ENCODE measurements at regions not wholly inside any gene's neighbourhood (a gene's known extent, or its start where the extent isn't known, plus 50 kb on each side); places are given as distances from the start of the nearest gene placed in this dataset.

GRCh38 chr13:74710006-74710405 is 575.8 kb upstream of the KLF12 start:
- no peak for ATAC-seq
- intact Hi-C loops (cut with DNase I) = no loop called here

GRCh38 chr13:74709226-74709625 is 575.0 kb upstream of the KLF12 start:
- Histone ChIP-seq H3K9me3 (ENCODE audit: control insufficient read depth, low read length) (no peaks in the 10 kb centered on the region), H3K27ac (ENCODE audit: low read length) (no peak overlapping the region), H3K27me3 (ENCODE audit: control insufficient read depth, insufficient read depth) (no peaks in the 10 kb centered on the region), H3K4me1 (ENCODE audit: control insufficient read depth, insufficient read depth, low read length) (no peaks in the 10 kb centered on the region), H3K4me3 (ENCODE audit: low read length) (no peak overlapping the region)
- DNase-seq (peak in 1 of 3 donors; percentile 50), ATAC-seq (peak in 1 of 2 donors; percentile 19)
- intact Hi-C loops (cut with DNase I) = no loop called here
- WGBS = 78% methylated on average over 2 of the region's 2 CpGs

More at GRCh38 chr13:74710006-74710405, 575.8 kb upstream of the KLF12 start:
- no peaks in the 10 kb centered on the region for H3K9me3 ChIP-seq (ENCODE audit: control insufficient read depth, low read length)
- H3K4me1 ChIP-seq (ENCODE audit: control insufficient read depth, insufficient read depth, low read length) = no peaks in the 10 kb centered on the region
- DNase-seq = no peak
- H3K4me3 ChIP-seq (ENCODE audit: low read length) = no peak overlapping the region
- no peak overlapping the region for H3K27ac ChIP-seq (ENCODE audit: low read length)
- H3K27me3 ChIP-seq (ENCODE audit: control insufficient read depth, insufficient read depth) = no peaks in the 10 kb centered on the region

GRCh38 chr13:74708629-74709028 is 574.4 kb upstream of the KLF12 start:
- Histone ChIP-seq H3K27me3 (ENCODE audit: control insufficient read depth, insufficient read depth) (no peaks in the 10 kb centered on the region), H3K9me3 (ENCODE audit: control insufficient read depth, low read length) (no peaks in the 10 kb centered on the region), H3K4me1 (ENCODE audit: control insufficient read depth, insufficient read depth, low read length) (no peaks in the 10 kb centered on the region), H3K27ac (ENCODE audit: low read length) (no peak overlapping the region), H3K4me3 (ENCODE audit: low read length) (no peak overlapping the region)
- DNase-seq (no peak), ATAC-seq (peak in 1 of 2 donors; percentile 16)
- 85% methylated on average over 3 of the region's 3 CpGs for WGBS
- intact Hi-C loops (cut with DNase I) = no loop called here

GRCh38 chr13:74707291-74707690 is 573.1 kb upstream of the KLF12 start:
- Histone ChIP-seq H3K27me3 (ENCODE audit: control insufficient read depth, insufficient read depth) (no peaks in the 10 kb centered on the region), H3K27ac (ENCODE audit: low read length) (no peak overlapping the region), H3K9me3 (ENCODE audit: control insufficient read depth, low read length) (no peaks in the 10 kb centered on the region), H3K4me1 (ENCODE audit: control insufficient read depth, insufficient read depth, low read length) (no peaks in the 10 kb centered on the region), H3K4me3 (ENCODE audit: low read length) (no peak overlapping the region)
- intact Hi-C loops (cut with DNase I) = no loop called here
- ATAC-seq (no peak), DNase-seq (no peak)
- WGBS = 48% methylated on average over 1 of the region's 1 CpG

- no peak overlapping the region for H3K27ac ChIP-seq (ENCODE audit: low read length)
- H3K4me1 ChIP-seq (ENCODE audit: control insufficient read depth, insufficient read depth, low read length) = no peaks in the 10 kb centered on the region
- no peak overlapping the region for H3K4me3 ChIP-seq (ENCODE audit: low read length)
- ATAC-seq = no peak
- DNase-seq = no peak
- intact Hi-C loops (cut with DNase I) = no loop called here
- 55% methylated on average over 2 of the region's 2 CpGs for WGBS
- no peaks in the 10 kb centered on the region for H3K9me3 ChIP-seq (ENCODE audit: control insufficient read depth, low read length)
- no peaks in the 10 kb centered on the region for H3K27me3 ChIP-seq (ENCODE audit: control insufficient read depth, insufficient read depth)
These were observed 572.6 kb upstream of the KLF12 start for GRCh38 chr13:74706801-74707200.

GRCh38 chr13:74705438-74705837 is 571.2 kb upstream of the KLF12 start:
- WGBS = 96% methylated on average over 2 of the region's 2 CpGs
- DNase-seq (no peak), ATAC-seq (no peak)
- H3K9me3 ChIP-seq (ENCODE audit: control insufficient read depth, low read length) = no peaks in the 10 kb centered on the region
- H3K4me3 ChIP-seq (ENCODE audit: low read length) = no peak overlapping the region
- H3K4me1 ChIP-seq (ENCODE audit: control insufficient read depth, insufficient read depth, low read length) = no peaks in the 10 kb centered on the region
- H3K27me3 ChIP-seq (ENCODE audit: control insufficient read depth, insufficient read depth) = no peaks in the 10 kb centered on the region
- intact Hi-C loops (cut with DNase I) = no loop called here
- no peak overlapping the region for H3K27ac ChIP-seq (ENCODE audit: low read length)

- 95% methylated on average over 3 of the region's 3 CpGs for WGBS
- intact Hi-C loops (cut with DNase I) = no loop called here
- H3K27ac ChIP-seq (ENCODE audit: low read length) = no peak overlapping the region
- no peaks in the 10 kb centered on the region for H3K27me3 ChIP-seq (ENCODE audit: control insufficient read depth, insufficient read depth)
- H3K4me3 ChIP-seq (ENCODE audit: low read length) = no peak overlapping the region
- no peak for DNase-seq
- no peaks in the 10 kb centered on the region for H3K4me1 ChIP-seq (ENCODE audit: control insufficient read depth, insufficient read depth, low read length)
- no peaks in the 10 kb centered on the region for H3K9me3 ChIP-seq (ENCODE audit: control insufficient read depth, low read length)
- ATAC-seq = no peak
These were observed 569.7 kb upstream of the KLF12 start for GRCh38 chr13:74703855-74704387.

GRCh38 chr13:74696148-74696922 is 562.1 kb upstream of the KLF12 start:
- Histone ChIP-seq H3K4me1 (ENCODE audit: control insufficient read depth, insufficient read depth, low read length) (no peaks in the 10 kb centered on the region), H3K27me3 (ENCODE audit: control insufficient read depth, insufficient read depth) (no peaks in the 10 kb centered on the region), H3K27ac (ENCODE audit: low read length) (no peak overlapping the region), H3K9me3 (ENCODE audit: control insufficient read depth, low read length) (no peaks in the 10 kb centered on the region), H3K4me3 (ENCODE audit: low read length) (no peak overlapping the region)
- ATAC-seq (no peak), DNase-seq (no peak)
- intact Hi-C loops (cut with DNase I) = no loop called here
- WGBS = 74% methylated on average over 8 of the region's 8 CpGs

- no peaks in the 10 kb centered on the region for H3K4me1 ChIP-seq (ENCODE audit: control insufficient read depth, insufficient read depth, low read length)
- no peaks in the 10 kb centered on the region for H3K9me3 ChIP-seq (ENCODE audit: control insufficient read depth, low read length)
- H3K27ac ChIP-seq (ENCODE audit: low read length) = no peak overlapping the region
- no peak overlapping the region for H3K4me3 ChIP-seq (ENCODE audit: low read length)
- WGBS = 62% methylated on average over 11 of the region's 11 CpGs
- H3K27me3 ChIP-seq (ENCODE audit: control insufficient read depth, insufficient read depth) = no peaks in the 10 kb centered on the region
- intact Hi-C loops (cut with DNase I) = no loop called here
- no peak for DNase-seq
- ATAC-seq = no peak
These were observed 561.0 kb upstream of the KLF12 start for GRCh38 chr13:74695021-74695800.

GRCh38 chr13:74687442-74688182 is 553.4 kb upstream of the KLF12 start:
- intact Hi-C loops (cut with DNase I) = no loop called here
- peak; percentile 64 to 94 for ATAC-seq
- Histone ChIP-seq H3K4me3 (ENCODE audit: low read length) (no peak overlapping the region), H3K4me1 (ENCODE audit: control insufficient read depth, insufficient read depth, low read length) (peaks cover 1% of the 10 kb centered on the region), H3K9me3 (ENCODE audit: control insufficient read depth, low read length) (no peaks in the 10 kb centered on the region), H3K27ac (ENCODE audit: low read length) (no peak overlapping the region), H3K27me3 (ENCODE audit: control insufficient read depth, insufficient read depth) (no peaks in the 10 kb centered on the region)
- DNase-seq = peak; percentile 32 to 57 (median 46)
- 59% methylated on average over 7 of the region's 7 CpGs for WGBS

- no peak overlapping the region for H3K4me3 ChIP-seq (ENCODE audit: low read length)
- no peak overlapping the region for H3K27ac ChIP-seq (ENCODE audit: low read length)
- H3K27me3 ChIP-seq (ENCODE audit: control insufficient read depth, insufficient read depth) = no peaks in the 10 kb centered on the region
- no peak for DNase-seq
- no peaks in the 10 kb centered on the region for H3K9me3 ChIP-seq (ENCODE audit: control insufficient read depth, low read length)
- intact Hi-C loops (cut with DNase I) = no loop called here
- WGBS = 100% methylated on average over 1 of the region's 1 CpG
- H3K4me1 ChIP-seq (ENCODE audit: control insufficient read depth, insufficient read depth, low read length) = peaks cover 1% of the 10 kb centered on the region
- no peak for ATAC-seq
These were observed 549.2 kb upstream of the KLF12 start for GRCh38 chr13:74683411-74683810.

All from right cardiac atrium (tissue), 5 donors.